Ovary (tissue), 7 donors: ENCODE measurements at regions not wholly inside any gene's neighbourhood (a gene's known extent, or its start where the extent isn't known, plus 50 kb on each side); places are given as distances from the start of the nearest gene placed in this dataset.

Source experiments
- DNase-seq, 5 donors: peaks; one replicate each; pipeline ENCODE4 v3.0.0-alpha.2; 2019 to 2020
- H3K27ac ChIP-seq, 2 donors: fragments of 200-600 bp; one replicate each; pipeline versions ENCODE4 v1.5.1 to v1.8.0; 2019 to 2022
- H3K27me3 ChIP-seq: fragments of 200-600 bp; one replicate; pipeline ENCODE4 v1.8.0; 2022
- H3K36me3 ChIP-seq: fragments of 200-600 bp; sonication (generic); one replicate; pipeline ENCODE4 v1.5.1; 2019
- H3K4me1 ChIP-seq: one replicate; pipeline ENCODE4 v1.8.1; 2013; ENCODE audit warnings: mild to moderate bottlenecking, moderate library complexity; ENCODE audit not compliant: insufficient read depth
- H3K4me3 ChIP-seq: fragments of 200-600 bp; sonication (generic); one replicate; pipeline ENCODE4 v1.5.1; 2017
- H3K9me3 ChIP-seq, 2 donors: fragments of 200-600 bp in 1 of 2; sonication (generic) in 1 of 2; one replicate each; pipeline versions ENCODE4 v1.5.1 to v1.8.1; 2013 to 2019; ENCODE audit warnings: mild to moderate bottlenecking in 1 of 2, moderate library complexity in 1 of 2
- CTCF ChIP-seq, 3 donors: fragments of 450-650 bp in 2 of 3; fragments of 200-600 bp in 1 of 3; IDR thresholded peaks; one replicate each; pipeline versions ENCODE4 v1.5.1 to v1.8.0; 2016 to 2022; ENCODE audit warnings: antibody characterized with exemption in 3 of 3, mild to moderate bottlenecking in 1 of 3
- EP300 ChIP-seq: sonication (generic); formaldehyde crosslinking; IDR thresholded peaks from one replicate; pipeline ENCODE4 v1.6.1; 2017; ENCODE audit warnings: antibody characterized with exemption
- POLR2A ChIP-seq: fragments of 450-650 bp; IDR thresholded peaks from one replicate; pipeline ENCODE4 v1.6.1; 2017; ENCODE audit warnings: antibody characterized with exemption, mild to moderate bottlenecking, moderate library complexity
- WGBS, 3 donors: extraction: QIAGEN DNeasy Blood & Tissue Kit in 1 of 3; methylation state at CpG; one replicate each; pipeline versions ENCODE4 v1.1.5 to v1.1.7; 2013 to 2017; 5-methylcytosine and 5-hydroxymethylcytosine counted together
- intact Hi-C, 4 donors: fragments of 100-400 bp; cut with DNase I; formaldehyde crosslinking; loops; one replicate each; pipeline versions ENCODE4 v1.11.0 to v1.15.1; 2022 to 2023
- donor health status: DM: no; HTN: no; CAD: no; lungs with moderate emphysema.
- donor health status: DM: no; HTN: no; CAD: no.
- donor health status: Bipolar disorder and iron deficiency.
- donor health status: DM: no; HTN: no; CAD: no.
- donor health status: DM: yes; HTN: yes; CAD: no.

DNA sequence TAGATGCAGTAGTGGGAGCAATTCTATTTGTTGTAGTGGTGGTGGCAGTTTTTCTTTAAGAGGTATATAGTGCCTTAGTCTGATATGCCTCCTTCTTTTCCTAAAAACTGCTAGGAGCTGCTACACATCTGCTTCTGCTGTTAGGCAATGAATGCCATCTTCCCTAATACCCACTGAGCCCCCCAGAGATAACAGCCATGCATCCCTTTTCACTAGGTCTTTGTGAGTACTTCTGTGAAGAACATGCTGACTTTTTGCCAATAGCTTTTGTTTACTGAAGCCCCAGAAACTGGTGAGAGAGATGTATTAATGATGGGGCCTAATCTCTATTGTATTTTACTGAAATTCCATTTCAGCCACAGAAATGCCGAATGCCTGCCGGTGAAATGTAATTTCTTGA is 92.6 kb upstream of the CHL1 start:
- Histone ChIP-seq H3K36me3 (no peaks in the 10 kb centered on the region), H3K4me3 (no peak overlapping the region), H3K9me3 (no peaks in the 10 kb centered on the region), H3K4me1 (no peaks in the 10 kb centered on the region), H3K27ac (no peak overlapping the region), H3K27me3 (no peaks in the 10 kb centered on the region)
- WGBS, 3 donors = 69 to 79% (median 76%) methylated on average over 2 of the region's 2 CpGs
- TF ChIP-seq CTCF (IDR thresholded peaks at IDR 0.05) = no peak
- TF ChIP-seq EP300 = no peak
- no peak for TF ChIP-seq POLR2A
- intact Hi-C loops = no loop called here
- DNase-seq = no peak

DNA sequence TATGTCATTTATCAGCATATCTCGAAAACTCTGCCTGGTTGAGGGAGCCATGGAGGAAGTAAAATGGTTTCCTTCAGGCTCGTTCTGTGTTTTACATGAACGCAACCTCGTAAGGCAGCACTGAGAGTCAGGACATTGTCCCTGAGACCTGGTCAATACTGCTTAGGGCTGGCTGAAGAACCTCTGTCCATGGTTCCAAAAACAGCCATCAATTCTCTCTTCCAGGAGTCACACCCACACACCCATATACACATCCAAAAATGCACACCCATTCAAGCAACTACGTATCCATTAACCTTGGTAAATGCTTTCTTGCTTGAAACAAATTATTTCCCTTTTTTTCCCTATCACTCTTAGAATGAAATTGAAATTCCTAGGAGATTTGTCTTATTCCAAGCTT is 91.0 kb upstream of the CHL1 start:
- Histone ChIP-seq H3K27ac (no peak overlapping the region), H3K9me3 (no peaks in the 10 kb centered on the region), H3K4me3 (no peak overlapping the region), H3K4me1 (no peaks in the 10 kb centered on the region), H3K27me3 (no peaks in the 10 kb centered on the region), H3K36me3 (no peaks in the 10 kb centered on the region)
- intact Hi-C loops = no loop called here
- DNase-seq = no peak
- 68 to 69% (median 68%) methylated on average over 5 of the region's 5 CpGs for WGBS, 3 donors
- TF ChIP-seq POLR2A (no peak), EP300 (no peak), CTCF (IDR thresholded peaks at IDR 0.05) (no peak)

DNA sequence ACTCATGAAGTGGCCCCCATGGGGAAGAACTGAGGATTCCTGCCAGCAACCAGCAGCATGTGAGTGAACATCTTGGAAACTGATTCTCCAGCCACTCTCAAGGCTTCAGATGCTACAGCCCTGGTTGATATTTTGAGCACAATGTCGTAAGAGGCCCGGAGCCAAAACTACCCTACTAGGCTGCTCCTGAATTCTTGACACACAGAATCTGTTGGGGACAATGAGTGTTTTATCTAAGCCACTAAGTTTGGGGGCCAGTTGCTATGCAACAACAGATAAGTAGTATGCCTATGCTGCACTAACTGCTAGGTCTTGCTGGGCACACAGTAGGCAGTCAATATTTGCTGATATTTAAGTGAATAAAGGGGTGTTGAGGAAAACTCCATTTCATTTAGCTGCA is 89.9 kb upstream of the CHL1 start:
- Histone ChIP-seq H3K4me1 (no peaks in the 10 kb centered on the region), H3K4me3 (no peak overlapping the region), H3K36me3 (no peaks in the 10 kb centered on the region), H3K27ac (no peak overlapping the region), H3K9me3 (no peaks in the 10 kb centered on the region), H3K27me3 (no peaks in the 10 kb centered on the region)
- TF ChIP-seq POLR2A (no peak), CTCF (IDR thresholded peaks at IDR 0.05) (no peak), EP300 (no peak)
- WGBS, 3 donors = 90 to 100% (median 96%) methylated on average over 2 of the region's 2 CpGs
- no peak for DNase-seq
- intact Hi-C loops = no loop called here

DNA sequence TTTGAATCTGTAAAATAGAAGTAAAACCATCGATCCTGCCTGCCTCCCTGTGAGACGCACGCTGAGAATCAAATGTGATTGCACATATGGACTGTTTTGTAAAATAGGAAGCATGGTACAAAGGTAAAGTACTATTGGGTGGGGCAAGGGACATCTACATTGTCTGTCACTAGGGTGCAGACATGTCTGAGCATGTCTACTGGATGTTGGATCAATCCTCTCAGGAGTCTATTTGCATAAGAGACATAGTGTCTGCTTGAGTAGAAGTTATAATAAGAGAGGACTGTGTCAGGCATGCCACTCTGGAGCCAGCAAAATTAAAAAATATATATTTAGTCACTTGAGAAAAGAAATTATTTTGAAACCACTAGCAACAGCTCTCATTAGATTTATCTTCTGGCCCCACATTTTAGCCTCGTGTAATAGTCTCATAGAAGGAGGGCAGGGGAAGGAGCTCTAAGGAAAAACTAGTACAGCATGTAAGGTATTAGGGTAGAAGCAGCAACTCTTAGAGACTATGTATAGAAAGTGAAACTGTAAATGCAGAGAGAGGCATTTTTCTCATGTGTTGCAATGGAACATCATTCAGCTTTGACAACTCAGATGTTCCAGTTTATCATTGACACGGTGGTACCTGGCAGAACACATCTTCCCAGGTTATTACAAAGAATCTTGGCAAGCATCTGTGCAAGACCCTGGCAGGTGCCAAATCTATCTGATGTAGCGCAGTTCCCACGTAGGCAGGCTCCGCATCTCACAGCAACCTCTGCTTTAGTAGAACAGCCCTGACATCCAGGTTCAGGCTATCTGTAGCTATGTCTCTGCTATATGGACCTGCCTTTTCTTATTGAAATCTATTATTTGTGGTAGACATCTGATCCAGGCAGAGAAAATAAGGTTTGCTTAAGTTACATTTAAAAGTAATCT is 85.2 kb upstream of the CHL1 start:
- no peaks in the 10 kb centered on the region for H3K9me3 ChIP-seq
- no peak overlapping the region for H3K4me3 ChIP-seq
- intact Hi-C loops = no loop called here
- H3K36me3 ChIP-seq = no peaks in the 10 kb centered on the region
- DNase-seq = no peak
- no peaks in the 10 kb centered on the region for H3K27me3 ChIP-seq
- no peak overlapping the region for H3K27ac ChIP-seq
- TF ChIP-seq CTCF (IDR thresholded peaks at IDR 0.05) (no peak), POLR2A (no peak), EP300 (no peak)
- no peaks in the 10 kb centered on the region for H3K4me1 ChIP-seq
- 81 to 83% (median 82%) methylated on average over 8 of the region's 8 CpGs for WGBS, 3 donors
